Esophagus muscularis mucosa (tissue), 4 donors: ENCODE measurements at regions not wholly inside any gene's neighbourhood (a gene's known extent, or its start where the extent isn't known, plus 50 kb on each side); places are given as distances from the start of the nearest gene placed in this dataset.

ENCODE experiments used
- DNase-seq: peaks from one replicate; pipeline ENCODE4 v3.0.0-alpha.2; 2017; ENCODE audit errors: extremely low spot score
- H3K27ac ChIP-seq, 4 donors: fragments of 200-600 bp; sonication (generic); replicated peaks in 1 of 4; 1 replicate in 3 of 4; 2 replicates in 1 of 4; pipeline ENCODE4 v1.5.1; 2016 to 2019; ENCODE audit warnings: mild to moderate bottlenecking in 1 of 4
- H3K27me3 ChIP-seq, 4 donors: fragments of 200-600 bp; sonication (generic); one replicate each; pipeline versions ENCODE4 v1.5.1 to v1.6.0; 2016 to 2019
- H3K36me3 ChIP-seq, 4 donors: fragments of 200-600 bp; sonication (generic); one replicate each; pipeline ENCODE4 v1.5.1; 2016 to 2019
- H3K4me1 ChIP-seq, 4 donors: fragments of 200-600 bp; sonication (generic); one replicate each; pipeline ENCODE4 v1.5.1; 2016 to 2019
- H3K4me3 ChIP-seq, 4 donors: fragments of 200-600 bp; sonication (generic); 1 replicate in 2 of 4; 2 replicates in 2 of 4; pipeline ENCODE4 v1.5.1; 2016 to 2019; ENCODE audit warnings: mild to moderate bottlenecking in 4 of 4, moderate library complexity in 1 of 4
- H3K9me3 ChIP-seq, 4 donors: fragments of 200-600 bp; sonication (generic); 1 replicate in 3 of 4; 2 replicates in 1 of 4; pipeline ENCODE4 v1.5.1; 2016 to 2019
- CTCF ChIP-seq, 3 experiments: fragments of 200-600 bp in 2 of 3; fragments of 450-650 bp in 1 of 3; sonication (generic) in 2 of 3; IDR thresholded peaks; one replicate each; pipeline ENCODE4 v1.5.1; 2017 to 2019; ENCODE audit warnings: antibody characterized with exemption in 3 of 3, mild to moderate bottlenecking in 2 of 3, moderate library complexity in 1 of 3
- EP300 ChIP-seq: sonication (generic); formaldehyde crosslinking; IDR thresholded peaks from one replicate; pipeline ENCODE4 v1.6.1; 2017; ENCODE audit warnings: antibody characterized with exemption
- POLR2A ChIP-seq: fragments of 450-650 bp; IDR thresholded peaks from one replicate; pipeline ENCODE4 v1.6.1; 2017; ENCODE audit warnings: antibody characterized with exemption, moderate library complexity, mild to moderate bottlenecking, low read depth
- POLR2AphosphoS5 ChIP-seq, 2 donors: sonication (generic); formaldehyde crosslinking; IDR thresholded peaks; one replicate each; pipeline ENCODE4 v1.6.1; 2017; ENCODE audit warnings: antibody characterized with exemption in 2 of 2
- WGBS: methylation state at CpG from one replicate; pipeline ENCODE4 v1.1.5; 2018; 5-methylcytosine and 5-hydroxymethylcytosine counted together
- intact Hi-C: fragments of 100-400 bp; cut with DNase I; formaldehyde crosslinking; loops from one replicate; pipeline ENCODE4 v1.15.1; 2023

- Histone ChIP-seq H3K4me3 (no peak overlapping the region), H3K27me3 (peaks cover 0 to 71% (median 3%) of the 10 kb centered on the region in 4 donors), H3K9me3 (no peaks in the 10 kb centered on the region), H3K4me1 (no peaks in the 10 kb centered on the region), H3K27ac (no peak overlapping the region), H3K36me3 (no peaks in the 10 kb centered on the region)
- no peak for TF ChIP-seq EP300
- TF ChIP-seq POLR2A = no peak
- TF ChIP-seq POLR2AphosphoS5 (IDR thresholded peaks at IDR 0.05) = no peak
- no peak for TF ChIP-seq CTCF (IDR thresholded peaks at IDR 0.05)
- WGBS = 100% methylated on average over 1 of the region's 1 CpG
- intact Hi-C loops = no loop called here
- DNase-seq = no peak
Observed at GRCh38 chr22:49138250-49138790, 689.4 kb downstream of the BRD1 start.

GRCh38 chr22:49137206-49137840 is 690.4 kb downstream of the BRD1 start:
- WGBS = 81% methylated on average over 3 of the region's 7 CpGs
- TF ChIP-seq CTCF (IDR thresholded peaks at IDR 0.05) (no peak), POLR2AphosphoS5 (IDR thresholded peaks at IDR 0.05) (no peak), EP300 (no peak), POLR2A (no peak)

GRCh38 chr22:49136816-49137180 is 690.9 kb downstream of the BRD1 start:
- Histone ChIP-seq H3K4me1 (no peaks in the 10 kb centered on the region), H3K4me3 (no peak overlapping the region), H3K27ac (no peak overlapping the region), H3K27me3 (peaks cover 0 to 72% (median 5%) of the 10 kb centered on the region in 4 donors), H3K36me3 (no peaks in the 10 kb centered on the region), H3K9me3 (no peaks in the 10 kb centered on the region)
- DNase-seq = no peak
- intact Hi-C loops = no loop called here
- 88% methylated on average over 9 of the region's 9 CpGs for WGBS
- TF ChIP-seq CTCF (IDR thresholded peaks at IDR 0.05) (no peak), POLR2AphosphoS5 (IDR thresholded peaks at IDR 0.05) (no peak), POLR2A (no peak), EP300 (no peak)

More at GRCh38 chr22:49137206-49137840, 690.4 kb downstream of the BRD1 start:
- peaks cover 0 to 71% (median 5%) of the 10 kb centered on the region in 4 donors for H3K27me3 ChIP-seq
- DNase-seq = no peak
- no peak overlapping the region for H3K4me3 ChIP-seq
- H3K9me3 ChIP-seq = no peaks in the 10 kb centered on the region
- no peak overlapping the region for H3K27ac ChIP-seq
- intact Hi-C loops = no loop called here
- no peaks in the 10 kb centered on the region for H3K4me1 ChIP-seq
- H3K36me3 ChIP-seq = no peaks in the 10 kb centered on the region

- intact Hi-C loops = no loop called here
- no peak for DNase-seq
- no peak overlapping the region for H3K27ac ChIP-seq
- H3K4me3 ChIP-seq = no peak overlapping the region
- TF ChIP-seq POLR2AphosphoS5 (IDR thresholded peaks at IDR 0.05) (no peak), POLR2A (no peak), CTCF (IDR thresholded peaks at IDR 0.05) (no peak), EP300 (no peak)
- peaks cover 0 to 72% (median 3%) of the 10 kb centered on the region in 4 donors for H3K27me3 ChIP-seq
- H3K9me3 ChIP-seq = no peaks in the 10 kb centered on the region
- no peaks in the 10 kb centered on the region for H3K4me1 ChIP-seq
- H3K36me3 ChIP-seq = no peaks in the 10 kb centered on the region
- 75% methylated on average over 24 of the region's 25 CpGs for WGBS
Observed at GRCh38 chr22:49136041-49136815, 691.4 kb downstream of the BRD1 start.
